GM18870 (cell line): ENCODE measurements at regions not wholly inside any gene's neighbourhood (a gene's known extent, or its start where the extent isn't known, plus 50 kb on each side); places are given as distances from the start of the nearest gene placed in this dataset.

ENCODE experiments used
- ATAC-seq: cut with Tn5 transposase; IDR thresholded peaks from one replicate; pipeline ENCODE4 v1.9.1; 2021; ENCODE audit warnings: moderate library complexity; ENCODE audit not compliant: unreplicated experiment

- peak; percentile 94 for ATAC-seq
Measured at GRCh38 chr5:68406767-68407241, 191.2 kb downstream of the PIK3R1 start.

GRCh38 chr5:68407311-68408239, 192.0 kb downstream of the PIK3R1 start:
- peak; percentile 10 for ATAC-seq

GRCh38 chr5:68408345-68408871, 192.9 kb downstream of the PIK3R1 start:
- ATAC-seq, result no peak

GRCh38 chr5:68409259-68409658, 193.7 kb downstream of the PIK3R1 start:
- ATAC-seq, result no peak

GRCh38 chr5:68411161-68411560, 195.6 kb downstream of the PIK3R1 start:
- no peak for ATAC-seq

- ATAC-seq, result no peak
Measured at GRCh38 chr5:68415177-68416085, 199.9 kb downstream of the PIK3R1 start.

- no peak for ATAC-seq
Measured at GRCh38 chr5:68416714-68417113, 201.2 kb downstream of the PIK3R1 start.

- ATAC-seq, result no peak
Measured at GRCh38 chr5:68418201-68418600, 202.6 kb downstream of the PIK3R1 start.

GRCh38 chr5:68418680-68419079, 203.1 kb downstream of the PIK3R1 start:
- no peak for ATAC-seq

GRCh38 chr5:68419081-68419636, 203.6 kb downstream of the PIK3R1 start:
- no peak for ATAC-seq

- no peak for ATAC-seq
Measured at GRCh38 chr5:68419637-68420452, 204.3 kb downstream of the PIK3R1 start.

- no peak for ATAC-seq
Measured at GRCh38 chr5:68420476-68421344, 205.2 kb downstream of the PIK3R1 start.

GRCh38 chr5:68421485-68422220, 206.1 kb downstream of the PIK3R1 start:
- no peak for ATAC-seq

GRCh38 chr5:68423154-68423811, 207.7 kb downstream of the PIK3R1 start:
- ATAC-seq, result peak; percentile 46

- peak; percentile 84 for ATAC-seq
Measured at GRCh38 chr5:68424799-68425537, 209.4 kb downstream of the PIK3R1 start.

GRCh38 chr5:68426586-68426985, 211.0 kb downstream of the PIK3R1 start:
- ATAC-seq, result no peak

- ATAC-seq, result no peak
Measured at GRCh38 chr5:68428231-68428811, 212.8 kb downstream of the PIK3R1 start.
